SJSA1 (cell line): ENCODE measurements at regions not wholly inside any gene's neighbourhood (a gene's known extent, or its start where the extent isn't known, plus 50 kb on each side); places are given as distances from the start of the nearest gene placed in this dataset.
"Not testable (repeated sequence)": the region's sequence is repeated elsewhere in the genome, so short reads cannot be mapped to it uniquely, and the experiment has no call there.

Source experiments
- DNase-seq, 2 experiments: peaks; one replicate each; pipeline ENCODE4 v3.0.0-alpha.2; 2015 to 2020; ENCODE audit warnings: low spot score in 2 of 2, low read depth in 1 of 2
- H3K27ac ChIP-seq: fragments of 250-450 bp; sonication (Bioruptor Pico); 2 replicates; pipeline ENCODE4 v1.5.1; 2020; ENCODE audit warnings: mild to moderate bottlenecking, moderate library complexity
- H3K27me3 ChIP-seq: fragments of 250-450 bp; sonication (Bioruptor Pico); replicated peaks from 2 replicates; pipeline ENCODE4 v1.5.1; 2020; ENCODE audit warnings: mild to moderate bottlenecking, moderate library complexity
- H3K36me3 ChIP-seq: fragments of 250-450 bp; sonication (Bioruptor Pico); 2 replicates; pipeline ENCODE4 v1.5.1; 2020; ENCODE audit warnings: mild to moderate bottlenecking
- H3K4me1 ChIP-seq: fragments of 250-450 bp; sonication (Bioruptor Pico); replicated peaks from 2 replicates; pipeline ENCODE4 v1.6.1; 2021; ENCODE audit warnings: mild to moderate bottlenecking
- H3K4me3 ChIP-seq: fragments of 250-450 bp; sonication (Bioruptor Pico); 2 replicates; pipeline ENCODE4 v1.5.1; 2020; ENCODE audit warnings: mild to moderate bottlenecking
- H3K9me3 ChIP-seq: fragments of 250-450 bp; sonication (Bioruptor Pico); replicated peaks from 2 replicates; pipeline ENCODE4 v1.5.1; 2020; ENCODE audit warnings: mild to moderate bottlenecking

GRCh38 chr5:21574438-21574837, 1278.7 kb downstream of the CDH12 start:
- no peaks in the 10 kb centered on the region for H3K27me3 ChIP-seq
- no peaks in the 10 kb centered on the region for H3K36me3 ChIP-seq
- no peaks in the 10 kb centered on the region for H3K4me1 ChIP-seq
- H3K27ac ChIP-seq, result no peak overlapping the region
- no peaks in the 10 kb centered on the region for H3K9me3 ChIP-seq
- DNase-seq, result no peak
- H3K4me3 ChIP-seq, result no peak overlapping the region

GRCh38 chr5:21573416-21574314, 1279.5 kb downstream of the CDH12 start:
- Histone ChIP-seq H3K9me3 (no peaks in the 10 kb centered on the region), H3K27me3 (no peaks in the 10 kb centered on the region), H3K4me1 (no peaks in the 10 kb centered on the region), H3K27ac (no peak overlapping the region), H3K36me3 (no peaks in the 10 kb centered on the region), H3K4me3 (no peak overlapping the region)
- no peak for DNase-seq

GRCh38 chr5:21571196-21571595, 1281.9 kb downstream of the CDH12 start:
- not testable (repeated sequence) for H3K9me3 ChIP-seq, H3K4me3 ChIP-seq

GRCh38 chr5:21559109-21559508, 1294.0 kb downstream of the CDH12 start:
- H3K4me1 ChIP-seq, H3K4me3 ChIP-seq, H3K27me3 ChIP-seq, DNase-seq, H3K36me3 ChIP-seq, H3K9me3 ChIP-seq, H3K27ac ChIP-seq: not testable (repeated sequence)

More at GRCh38 chr5:21571196-21571595, 1281.9 kb downstream of the CDH12 start:
- not testable (repeated sequence) for H3K4me1 ChIP-seq, H3K36me3 ChIP-seq, DNase-seq, H3K27ac ChIP-seq, H3K27me3 ChIP-seq

- not testable (repeated sequence) for H3K36me3 ChIP-seq, H3K9me3 ChIP-seq, DNase-seq, H3K27me3 ChIP-seq, H3K27ac ChIP-seq, H3K4me1 ChIP-seq, H3K4me3 ChIP-seq
Measured at GRCh38 chr5:21552263-21552662, 1300.9 kb downstream of the CDH12 start.

- not testable (repeated sequence) for H3K9me3 ChIP-seq, H3K4me1 ChIP-seq, DNase-seq, H3K36me3 ChIP-seq, H3K4me3 ChIP-seq, H3K27me3 ChIP-seq, H3K27ac ChIP-seq
Measured at GRCh38 chr5:21550916-21551315, 1302.2 kb downstream of the CDH12 start.

GRCh38 chr5:21547656-21548055, 1305.5 kb downstream of the CDH12 start:
- H3K36me3 ChIP-seq, H3K9me3 ChIP-seq, H3K4me3 ChIP-seq, H3K4me1 ChIP-seq, DNase-seq, H3K27ac ChIP-seq, H3K27me3 ChIP-seq: not testable (repeated sequence)

- not testable (repeated sequence) for H3K4me3 ChIP-seq, H3K27me3 ChIP-seq, H3K4me1 ChIP-seq, H3K27ac ChIP-seq, DNase-seq, H3K36me3 ChIP-seq, H3K9me3 ChIP-seq
Measured at GRCh38 chr5:21535114-21535513, 1318.0 kb downstream of the CDH12 start.

GRCh38 chr5:21521157-21521556, 1332.0 kb downstream of the CDH12 start:
- H3K4me3 ChIP-seq, H3K27ac ChIP-seq, DNase-seq, H3K36me3 ChIP-seq, H3K27me3 ChIP-seq, H3K4me1 ChIP-seq, H3K9me3 ChIP-seq: not testable (repeated sequence)

- H3K9me3 ChIP-seq, H3K27me3 ChIP-seq, H3K27ac ChIP-seq, DNase-seq, H3K36me3 ChIP-seq, H3K4me3 ChIP-seq, H3K4me1 ChIP-seq: not testable (repeated sequence)
Measured at GRCh38 chr5:21496926-21497325, 1356.2 kb downstream of the CDH12 start.

GRCh38 chr5:21496056-21496455, 1357.1 kb downstream of the CDH12 start:
- H3K4me3 ChIP-seq, H3K27ac ChIP-seq, DNase-seq, H3K4me1 ChIP-seq, H3K36me3 ChIP-seq, H3K27me3 ChIP-seq, H3K9me3 ChIP-seq: not testable (repeated sequence)

- not testable (repeated sequence) for H3K9me3 ChIP-seq, H3K27ac ChIP-seq, H3K4me3 ChIP-seq, H3K36me3 ChIP-seq, H3K4me1 ChIP-seq, DNase-seq, H3K27me3 ChIP-seq
Measured at GRCh38 chr5:21495235-21495634, 1357.9 kb downstream of the CDH12 start.

- not testable (repeated sequence) for H3K4me3 ChIP-seq, H3K9me3 ChIP-seq, H3K27me3 ChIP-seq, H3K36me3 ChIP-seq, DNase-seq, H3K27ac ChIP-seq, H3K4me1 ChIP-seq
Measured at GRCh38 chr5:21494033-21494432, 1359.1 kb downstream of the CDH12 start.

- H3K4me1 ChIP-seq, H3K4me3 ChIP-seq, H3K36me3 ChIP-seq, DNase-seq, H3K27me3 ChIP-seq, H3K27ac ChIP-seq, H3K9me3 ChIP-seq: not testable (repeated sequence)
Measured at GRCh38 chr5:21491182-21491581, 1362.0 kb downstream of the CDH12 start.

- not testable (repeated sequence) for H3K36me3 ChIP-seq, H3K27ac ChIP-seq, H3K4me1 ChIP-seq, H3K4me3 ChIP-seq, DNase-seq, H3K9me3 ChIP-seq, H3K27me3 ChIP-seq
Measured at GRCh38 chr5:21488828-21489227, 1364.3 kb downstream of the CDH12 start.
